GM23338 (cell line): ENCODE measurements at regions not wholly inside any gene's neighbourhood (a gene's known extent, or its start where the extent isn't known, plus 50 kb on each side); places are given as distances from the start of the nearest gene placed in this dataset.

Experiments used
- ATAC-seq: fragments of 200-7000 bp; cut with Tn5 transposase; 3 replicates; pipeline ENCODE4 v1.9.1; 2020
- DNase-seq: peaks from one replicate; pipeline ENCODE4 v3.0.0-alpha.2; 2015; ENCODE audit warnings: low spot score
- H2AFZ ChIP-seq: fragments of 200-600 bp; sonication (generic); 2 replicates; pipeline ENCODE4 v1.8.0; 2016; ENCODE audit warnings: antibody characterized with exemption, mild to moderate bottlenecking, moderate library complexity
- H3F3A ChIP-seq: fragments of 200-600 bp; sonication (generic); replicated peaks from 2 replicates; pipeline ENCODE4 v1.8.0; 2017; ENCODE audit warnings: antibody characterized with exemption, mixed run types, low read depth
- H3K27ac ChIP-seq: fragments of 200-600 bp; sonication (generic); 2 replicates; pipeline ENCODE4 v1.6.1; 2016; ENCODE audit warnings: low read depth
- H3K27me3 ChIP-seq: fragments of 200-600 bp; sonication (generic); 2 replicates; pipeline ENCODE4 v1.8.0; 2016; ENCODE audit warnings: mild to moderate bottlenecking, mixed run types, moderate library complexity; ENCODE audit not compliant: insufficient read depth
- H3K36me3 ChIP-seq: fragments of 200-600 bp; sonication (generic); 2 replicates; pipeline ENCODE4 v1.8.0; 2016; ENCODE audit warnings: mild to moderate bottlenecking; ENCODE audit not compliant: insufficient read depth
- H3K4me1 ChIP-seq: fragments of 200-600 bp; sonication (generic); 2 replicates; pipeline ENCODE4 v1.8.0; 2016; ENCODE audit warnings: mild to moderate bottlenecking, moderate library complexity; ENCODE audit not compliant: insufficient read depth
- H3K4me2 ChIP-seq: fragments of 200-600 bp; sonication (generic); 2 replicates; pipeline ENCODE4 v1.7.1; 2017; ENCODE audit warnings: mixed run types
- H3K4me3 ChIP-seq: fragments of 200-600 bp; sonication (generic); 2 replicates; pipeline ENCODE4 v1.6.1; 2016; ENCODE audit warnings: mixed run types
- H3K79me2 ChIP-seq: fragments of 200-600 bp; sonication (generic); replicated peaks from 2 replicates; pipeline ENCODE4 v1.8.0; 2017; ENCODE audit warnings: mild to moderate bottlenecking; ENCODE audit not compliant: insufficient read depth
- H3K9me2 ChIP-seq: fragments of 200-600 bp; sonication (generic); 2 replicates; pipeline ENCODE4 v1.8.0; 2017; ENCODE audit not compliant: insufficient read depth
- H4K20me1 ChIP-seq: fragments of 200-600 bp; sonication (generic); replicated peaks from 2 replicates; pipeline ENCODE4 v1.8.0; 2017; ENCODE audit warnings: mild to moderate bottlenecking; ENCODE audit not compliant: insufficient read depth
- H3K27ac Mint-ChIP-seq: 2 replicates; pipeline ENCODE4 v1.8.0; 2020; ENCODE audit warnings: inconsistent platforms, mild to moderate bottlenecking, moderate library complexity, mixed read lengths
- H3K27me3 Mint-ChIP-seq: 3 replicates; pipeline ENCODE4 v1.8.0; 2022; ENCODE audit warnings: low read depth, mild to moderate bottlenecking, moderate library complexity, mixed read lengths, inconsistent platforms; ENCODE audit not compliant: insufficient read depth, poor library complexity
- H3K36me3 Mint-ChIP-seq: 3 replicates; pipeline ENCODE4 v1.8.0; 2021; ENCODE audit warnings: low read depth, mild to moderate bottlenecking, inconsistent platforms, moderate library complexity, mixed read lengths
- H3K4me1 Mint-ChIP-seq: 3 replicates; pipeline ENCODE4 v1.8.0; 2020; ENCODE audit warnings: mild to moderate bottlenecking, inconsistent platforms, mixed read lengths
- H3K4me3 Mint-ChIP-seq: 3 replicates; pipeline ENCODE4 v1.8.0; 2021; ENCODE audit warnings: moderate library complexity, mild to moderate bottlenecking, inconsistent platforms, mixed read lengths
- H3K9me3 Mint-ChIP-seq: 3 replicates; pipeline ENCODE4 v1.8.0; 2020; ENCODE audit warnings: moderate library complexity, mild to moderate bottlenecking, inconsistent platforms, mixed read lengths
- CREB1 ChIP-seq: fragments of 250-450 bp; sonication (Bioruptor Pico); IDR thresholded peaks from 2 replicates; pipeline ENCODE4 v1.5.0; 2020; ENCODE audit warnings: low read depth, mild to moderate bottlenecking, moderate library complexity
- CTCF ChIP-seq, 2 experiments: fragments of 200-600 bp in 1 of 2; sonication (generic) in 1 of 2; conservative IDR thresholded peaks; 2 replicates each; pipeline versions ENCODE4 v1.5.1 to v1.6.1; 2016 to 2017; ENCODE audit warnings: antibody characterized with exemption in 2 of 2, low read depth in 2 of 2, mild to moderate bottlenecking in 2 of 2, moderate library complexity in 1 of 2
- EZH2phosphoT487 ChIP-seq: fragments of 200-600 bp; sonication (generic); IDR thresholded peaks from one replicate; pipeline ENCODE4 v1.8.1; 2018; ENCODE audit warnings: antibody characterized with exemption; ENCODE audit not compliant: unreplicated experiment
- NANOG ChIP-seq: IDR thresholded peaks from 2 replicates; pipeline ENCODE4 v1.6.1; 2016; ENCODE audit warnings: antibody characterized with exemption, borderline replicate concordance
- POLR2AphosphoS5 ChIP-seq: IDR thresholded peaks from 2 replicates; pipeline ENCODE4 v1.6.1; 2016; ENCODE audit warnings: antibody characterized with exemption, low read depth
- REST ChIP-seq: IDR thresholded peaks from one replicate; pipeline ENCODE4 v1.6.1; 2018; ENCODE audit warnings: antibody characterized with exemption; ENCODE audit not compliant: unreplicated experiment
- STAT1 ChIP-seq: IDR thresholded peaks from one replicate; pipeline ENCODE4 v1.6.1; 2016; ENCODE audit warnings: antibody characterized with exemption; ENCODE audit not compliant: unreplicated experiment
- ZNF114 ChIP-seq: fragments of 250-450 bp; sonication (Bioruptor Pico); IDR thresholded peaks from 2 replicates; pipeline ENCODE4 v1.5.0; 2020; ENCODE audit warnings: mild to moderate bottlenecking, moderate library complexity
- ZNF331 ChIP-seq: fragments of 250-450 bp; sonication (Bioruptor Pico); IDR thresholded peaks from 2 replicates; pipeline ENCODE4 v1.5.0; 2020; ENCODE audit warnings: low read depth, mild to moderate bottlenecking, moderate library complexity
- ZNF462 ChIP-seq: fragments of 250-450 bp; sonication (Bioruptor Pico); IDR thresholded peaks from 2 replicates; pipeline ENCODE4 v1.5.0; 2020; ENCODE audit warnings: mild to moderate bottlenecking, moderate library complexity

DNA sequence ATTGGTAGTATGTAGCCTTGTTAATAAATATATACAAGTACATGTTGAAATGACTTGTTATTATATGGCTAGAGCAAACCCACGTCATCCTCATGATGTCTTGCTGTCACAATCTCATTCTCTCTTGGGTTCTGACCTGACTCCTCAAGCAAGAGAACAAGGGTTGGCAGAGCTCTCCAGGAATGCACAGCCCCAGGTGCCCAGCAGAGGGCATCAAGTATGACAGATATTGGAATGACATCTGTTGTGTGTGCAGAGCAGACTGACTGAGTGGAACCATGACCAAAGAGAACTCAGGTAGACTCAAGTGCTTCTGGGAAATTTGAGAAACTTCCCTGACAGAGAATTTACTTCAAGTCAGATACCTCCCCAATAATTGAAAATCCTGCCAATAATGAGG is 90.6 kb downstream of the PAX1 start:
- no peaks in the 10 kb centered on the region for H3K27me3 ChIP-seq
- no peak overlapping the region for H3K27ac ChIP-seq
- H3K4me3 ChIP-seq = no peak overlapping the region
- no peaks in the 10 kb centered on the region for H4K20me1 ChIP-seq
- H3K9me2 ChIP-seq = peaks cover 5% of the 10 kb centered on the region; the same call in 1 of the 2 replicates
- H3K79me2 ChIP-seq = no peaks in the 10 kb centered on the region
- ATAC-seq = peak; percentile 68
- H3F3A ChIP-seq = no peaks in the 10 kb centered on the region
- H3K27ac Mint-ChIP-seq = no peak overlapping the region
- H3K36me3 Mint-ChIP-seq = no peaks in the 10 kb centered on the region
- no peaks in the 10 kb centered on the region for H3K4me1 Mint-ChIP-seq
- no peak overlapping the region for H3K4me3 Mint-ChIP-seq
- no peaks in the 10 kb centered on the region for H3K9me3 Mint-ChIP-seq
- TF ChIP-seq POLR2AphosphoS5 = no peak
- TF ChIP-seq CTCF (conservative IDR thresholded peaks at IDR 0.05; ENCODE audit: low read depth in 2 of 2) = peak; percentile 56 to 59
- H3K4me2 ChIP-seq = no peak overlapping the region
- peak; percentile 44 for DNase-seq
- no peaks in the 10 kb centered on the region for H3K4me1 ChIP-seq
- no peak overlapping the region for H2AFZ ChIP-seq
- H3K27me3 Mint-ChIP-seq = peaks cover 8% of the 10 kb centered on the region
- H3K36me3 ChIP-seq = no peaks in the 10 kb centered on the region

DNA sequence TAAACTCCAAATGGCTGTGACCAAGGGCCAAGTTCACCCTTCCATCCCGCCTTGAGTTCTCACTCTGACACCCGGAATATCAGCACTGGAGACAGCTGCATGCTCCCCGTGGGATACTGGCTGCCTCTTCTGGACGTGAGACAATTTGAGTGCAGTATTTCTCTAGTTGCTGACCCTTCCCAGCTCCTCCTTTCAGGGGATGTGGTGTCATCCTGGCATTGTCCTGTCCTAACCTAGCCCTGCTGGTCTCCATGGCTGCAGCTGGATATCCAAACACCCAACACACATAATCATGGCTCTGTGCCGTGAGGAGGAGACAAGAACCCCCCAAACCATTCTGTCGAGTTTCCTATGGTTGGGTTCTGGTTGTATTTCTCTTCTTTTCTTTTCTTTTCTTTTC is 82.6 kb downstream of the PAX1 start:
- peaks cover 1% of the 10 kb centered on the region for H3K27me3 Mint-ChIP-seq
- TF ChIP-seq ZNF114 (CRISPR knock-in tag) = no peak
- no peak for TF ChIP-seq EZH2phosphoT487
- no peak for TF ChIP-seq ZNF331
- no peak for TF ChIP-seq NANOG
- TF ChIP-seq POLR2AphosphoS5 = no peak
- TF ChIP-seq STAT1 = no peak
- TF ChIP-seq ZNF462 (CRISPR knock-in tag) = no peak
- TF ChIP-seq REST = no peak
- no peak for TF ChIP-seq CREB1 (CRISPR knock-in tag)

More for the DNA sequence above, 82.6 kb downstream of the PAX1 start:
- Histone ChIP-seq H3K9me2 (no peaks in the 10 kb centered on the region), H3K79me2 (no peaks in the 10 kb centered on the region), H4K20me1 (no peaks in the 10 kb centered on the region), H3K36me3 (no peaks in the 10 kb centered on the region), H2AFZ (no peak overlapping the region), H3K4me3 (no peak overlapping the region), H3K4me2 (no peak overlapping the region), H3F3A (no peaks in the 10 kb centered on the region), H3K4me1 (no peaks in the 10 kb centered on the region), H3K27ac (no peak overlapping the region), H3K27me3 (no peaks in the 10 kb centered on the region)
- H3K9me3 Mint-ChIP-seq = peaks cover 3% of the 10 kb centered on the region; the same call in 2 of the 3 replicates
- no peaks in the 10 kb centered on the region for H3K36me3 Mint-ChIP-seq
- H3K4me3 Mint-ChIP-seq = no peak overlapping the region
- H3K27ac Mint-ChIP-seq = no peak overlapping the region
- ATAC-seq = no peak
- DNase-seq = no peak
- no peaks in the 10 kb centered on the region for H3K4me1 Mint-ChIP-seq
